Keratinocyte (primary cell): ENCODE measurements at regions not wholly inside any gene's neighbourhood (a gene's known extent, or its start where the extent isn't known, plus 50 kb on each side); places are given as distances from the start of the nearest gene placed in this dataset.
"Not testable (repeated sequence)": the region's sequence is repeated elsewhere in the genome, so short reads cannot be mapped to it uniquely, and the experiment has no call there.

Source experiments
- DNase-seq: peaks from one replicate; pipeline ENCODE4 v3.0.0-alpha.2; 2011; ENCODE audit warnings: low read depth, missing footprints, low spot score
- FAIRE-seq: peaks from 2 replicates; lab custom pipeline; 2011; peaks lifted over from hg19 to GRCh38; lab: Jason Lieb, UNC
- H2AFZ ChIP-seq: 2 replicates; pipeline ENCODE4 v1.6.0; 2012; ENCODE audit warnings: low read length, control low read depth, inconsistent platforms; ENCODE audit not compliant: control insufficient read depth
- H3K27ac ChIP-seq: 2 replicates; pipeline ENCODE4 v1.5.1; 2011; ENCODE audit warnings: low read length; ENCODE audit not compliant: control insufficient read depth, insufficient read depth
- H3K27me3 ChIP-seq: 3 replicates; pipeline ENCODE4 v1.6.0; 2011; ENCODE audit warnings: low read length; ENCODE audit not compliant: control insufficient read depth, insufficient read depth; ENCODE audit errors: extremely low read depth
- H3K36me3 ChIP-seq, 2 experiments: 2 replicates in 1 of 2; 3 replicates in 1 of 2; pipeline ENCODE4 v1.5.1; 2011; ENCODE audit warnings: low read length in 2 of 2, mild to moderate bottlenecking in 1 of 2; ENCODE audit not compliant: control insufficient read depth in 2 of 2, insufficient read depth in 2 of 2; ENCODE audit errors: extremely low read depth in 1 of 2
- H3K4me1 ChIP-seq: 3 replicates; pipeline ENCODE4 v1.5.1; 2011; ENCODE audit warnings: low read length; ENCODE audit not compliant: control insufficient read depth, insufficient read depth; ENCODE audit errors: extremely low read depth
- H3K4me2 ChIP-seq: 3 replicates; pipeline ENCODE4 v1.6.0; 2011; ENCODE audit warnings: low read depth, low read length; ENCODE audit not compliant: control insufficient read depth, insufficient read depth; ENCODE audit errors: extremely low read depth
- H3K4me3 ChIP-seq, 3 experiments: fragments of 200-600 bp in 1 of 3; sonication (generic) in 1 of 3; 2 replicates in 2 of 3; 3 replicates in 1 of 3; pipeline ENCODE4 v1.5.1; 2011 to 2016; ENCODE audit warnings: low read length in 3 of 3, mild to moderate bottlenecking in 3 of 3, control low read depth in 2 of 3, inconsistent platforms in 1 of 3, low read depth in 1 of 3, mixed read lengths in 1 of 3, mixed run types in 1 of 3, moderate library complexity in 1 of 3; ENCODE audit not compliant: control insufficient read depth in 2 of 3, insufficient read depth in 2 of 3; ENCODE audit errors: extremely low read depth in 1 of 3
- H3K79me2 ChIP-seq: 2 replicates; pipeline ENCODE4 v1.6.0; 2012; ENCODE audit warnings: low read length; ENCODE audit not compliant: control insufficient read depth, insufficient read depth
- H3K9ac ChIP-seq: 3 replicates; pipeline ENCODE4 v1.6.0; 2011; ENCODE audit warnings: low read length; ENCODE audit not compliant: control insufficient read depth, insufficient read depth; ENCODE audit errors: extremely low read depth
- H3K9me1 ChIP-seq: 3 replicates; pipeline ENCODE4 v1.6.0; 2011; ENCODE audit warnings: low read length; ENCODE audit not compliant: control insufficient read depth, insufficient read depth; ENCODE audit errors: extremely low read depth
- H3K9me3 ChIP-seq: 2 replicates; pipeline ENCODE4 v1.5.1; 2012; ENCODE audit warnings: low read depth, low read length; ENCODE audit not compliant: control insufficient read depth
- H4K20me1 ChIP-seq: 3 replicates; pipeline ENCODE4 v1.6.0; 2011; ENCODE audit warnings: low read length; ENCODE audit not compliant: control insufficient read depth, insufficient read depth; ENCODE audit errors: extremely low read depth
- CTCF ChIP-seq, 3 experiments: IDR thresholded peaks in 1 of 3; conservative IDR thresholded peaks in 1 of 3; optimal IDR thresholded peaks in 1 of 3; 2 replicates in 2 of 3; 3 replicates in 1 of 3; pipeline versions ENCODE3 to v1.5.1; 2011; ENCODE audit warnings: low read length in 3 of 3, mild to moderate bottlenecking in 3 of 3, moderate library complexity in 2 of 3, control low read depth in 1 of 3, inconsistent platforms in 1 of 3; ENCODE audit not compliant: insufficient read depth in 2 of 3; ENCODE audit errors: extremely low read depth in 1 of 3
- EZH2 ChIP-seq: IDR thresholded peaks from one replicate; pipeline ENCODE4 v1.6.1; 2012; ENCODE audit warnings: inconsistent platforms, mild to moderate bottlenecking, low read length, moderate library complexity
- dilution Hi-C: fragments of 300-500 bp; cut with MboI; formaldehyde crosslinking; loops from one replicate; pipeline ENCODE4 v1.7.0; 2020; ENCODE audit warnings: low sequenced_read_pairs; ENCODE audit not compliant: extremely low pct_ligation_motif_present

- no peaks in the 10 kb centered on the region for H3K79me2 ChIP-seq
- no peak overlapping the region for H3K4me3 ChIP-seq
- no peak overlapping the region for H3K27ac ChIP-seq
- no peak overlapping the region for H3K9ac ChIP-seq
- no peaks in the 10 kb centered on the region for H4K20me1 ChIP-seq
- FAIRE-seq (no peak), DNase-seq (no peak)
- no peaks in the 10 kb centered on the region for H3K36me3 ChIP-seq
- TF ChIP-seq EZH2 (no peak), CTCF (optimal IDR thresholded peaks at IDR 0.05 in 1 of 3, IDR thresholded peaks at IDR 0.05 in 1 of 3, conservative IDR thresholded peaks at IDR 0.05 in 1 of 3; ENCODE audit: extremely low read depth in 1 of 3, insufficient read depth in 2 of 3, low read length in 3 of 3) (peak in 2 of 3 experiments; percentile 10 to 43)
- dilution Hi-C loops = no loop called here
- H3K4me1 ChIP-seq = no peaks in the 10 kb centered on the region
- H3K4me2 ChIP-seq = no peak overlapping the region
- no peaks in the 10 kb centered on the region for H3K9me3 ChIP-seq
- no peaks in the 10 kb centered on the region for H3K9me1 ChIP-seq
- no peaks in the 10 kb centered on the region for H3K27me3 ChIP-seq
- H2AFZ ChIP-seq = no peak overlapping the region
Observed at GRCh38 chrX:50996930-50997329, 86.4 kb downstream of the BMP15 start.

GRCh38 chrX:51000384-51000783, 89.8 kb downstream of the BMP15 start:
- H3K9me3 ChIP-seq, H3K79me2 ChIP-seq, H3K4me1 ChIP-seq, DNase-seq, H3K4me2 ChIP-seq, H3K9me1 ChIP-seq, H2AFZ ChIP-seq, dilution Hi-C loops, H3K9ac ChIP-seq, H3K36me3 ChIP-seq, H3K27me3 ChIP-seq, H4K20me1 ChIP-seq, H3K27ac ChIP-seq, H3K4me3 ChIP-seq: not testable (repeated sequence)
- peak; percentile 23 for FAIRE-seq

GRCh38 chrX:51001733-51002632, 91.4 kb downstream of the BMP15 start:
- DNase-seq, H4K20me1 ChIP-seq, H3K36me3 ChIP-seq, H2AFZ ChIP-seq, FAIRE-seq, H3K4me1 ChIP-seq, dilution Hi-C loops, H3K27me3 ChIP-seq, H3K4me3 ChIP-seq, H3K79me2 ChIP-seq, H3K4me2 ChIP-seq, H3K9me3 ChIP-seq, H3K27ac ChIP-seq, H3K9ac ChIP-seq, H3K9me1 ChIP-seq: not testable (repeated sequence)
